D721Med (cell line): ENCODE measurements at regions not wholly inside any gene's neighbourhood (a gene's known extent, or its start where the extent isn't known, plus 50 kb on each side); places are given as distances from the start of the nearest gene placed in this dataset.

Source experiments
- DNase-seq: peaks from one replicate; pipeline ENCODE4 v3.0.0; 2011; ENCODE audit warnings: low spot score; ENCODE audit not compliant: insufficient read length
- FAIRE-seq: peaks from 2 replicates; lab custom pipeline; 2011; peaks lifted over from hg19 to GRCh38; lab: Jason Lieb, UNC
- CTCF ChIP-seq: IDR thresholded peaks from 2 replicates; pipeline ENCODE4 v1.5.1; 2012; ENCODE audit warnings: mild to moderate bottlenecking, control low read depth; ENCODE audit not compliant: insufficient read depth; ENCODE audit errors: missing control alignments

- no peak for TF ChIP-seq CTCF
- no peak for DNase-seq
- FAIRE-seq = no peak
Observed at GRCh38 chr5:52731274-52732027, 56.3 kb upstream of the ITGA1 start.

GRCh38 chr5:52734557-52734956 is 53.2 kb upstream of the ITGA1 start:
- no peak for DNase-seq
- FAIRE-seq = no peak
- TF ChIP-seq CTCF = no peak

GRCh38 chr5:52735139-52735538 is 52.6 kb upstream of the ITGA1 start:
- DNase-seq = no peak
- FAIRE-seq = no peak
- no peak for TF ChIP-seq CTCF
